H1 (cell line): ENCODE measurements at regions not wholly inside any gene's neighbourhood (a gene's known extent, or its start where the extent isn't known, plus 50 kb on each side); places are given as distances from the start of the nearest gene placed in this dataset.

ENCODE experiments used
- CHD7 ChIP-seq: fragments of 300-600 bp; sonication (generic); IDR thresholded peaks from 2 replicates; pipeline ENCODE4 v1.7.1; 2012; ENCODE audit warnings: low read length, moderate library complexity, mild to moderate bottlenecking, inconsistent platforms; ENCODE audit not compliant: insufficient replicate concordance
- FOSL1 ChIP-seq: IDR thresholded peaks from 2 replicates; pipeline ENCODE4 v1.6.1; 2011; ENCODE audit warnings: mild to moderate bottlenecking, low read depth, low read length, moderate library complexity; ENCODE audit not compliant: insufficient read depth
- KDM1A ChIP-seq: fragments of 200-600, 300-600 bp; sonication (generic); IDR thresholded peaks from 2 replicates; pipeline ENCODE4 v1.7.1; 2016; ENCODE audit warnings: mild to moderate bottlenecking, low read length, borderline replicate concordance
- RAD21 ChIP-seq, 2 experiments: IDR thresholded peaks in 1 of 2; conservative IDR thresholded peaks in 1 of 2; 2 replicates each; pipeline ENCODE4 v1.6.1; 2011; ENCODE audit warnings: low read depth in 2 of 2, low read length in 2 of 2, improper control_type of control experiment in 1 of 2, inconsistent platforms in 1 of 2, mild to moderate bottlenecking in 1 of 2, moderate library complexity in 1 of 2
- RBBP5 ChIP-seq: IDR thresholded peaks from 2 replicates; pipeline ENCODE4 v1.7.1; 2012; ENCODE audit warnings: low read depth, mild to moderate bottlenecking, inconsistent platforms, low read length, moderate library complexity, borderline replicate concordance
- RNF2 ChIP-seq: fragments of 200-900, 300-1000 bp; sonication (generic); IDR thresholded peaks from 2 replicates; pipeline ENCODE4 v1.7.1; 2016; ENCODE audit warnings: borderline replicate concordance, low read depth, mild to moderate bottlenecking, antibody characterized with exemption, low read length; ENCODE audit not compliant: poor library complexity, severe bottlenecking; ENCODE audit errors: missing control alignments
- SAP30 ChIP-seq: fragments of 300-600 bp; sonication (generic); IDR thresholded peaks from 2 replicates; pipeline ENCODE4 v1.7.1; 2012; ENCODE audit warnings: low read length, moderate library complexity, mild to moderate bottlenecking, inconsistent platforms; ENCODE audit not compliant: insufficient read depth, insufficient replicate concordance
- SP2 ChIP-seq: IDR thresholded peaks from 2 replicates; pipeline ENCODE4 v1.6.1; 2012; ENCODE audit warnings: mild to moderate bottlenecking, low read length, inconsistent platforms
- TF ChIP-seq, protein P1 (sequence below): IDR thresholded peaks from 2 replicates; pipeline ENCODE4 v1.6.1; 2011; ENCODE audit warnings: low read length, improper control_type of control experiment

DNA sequence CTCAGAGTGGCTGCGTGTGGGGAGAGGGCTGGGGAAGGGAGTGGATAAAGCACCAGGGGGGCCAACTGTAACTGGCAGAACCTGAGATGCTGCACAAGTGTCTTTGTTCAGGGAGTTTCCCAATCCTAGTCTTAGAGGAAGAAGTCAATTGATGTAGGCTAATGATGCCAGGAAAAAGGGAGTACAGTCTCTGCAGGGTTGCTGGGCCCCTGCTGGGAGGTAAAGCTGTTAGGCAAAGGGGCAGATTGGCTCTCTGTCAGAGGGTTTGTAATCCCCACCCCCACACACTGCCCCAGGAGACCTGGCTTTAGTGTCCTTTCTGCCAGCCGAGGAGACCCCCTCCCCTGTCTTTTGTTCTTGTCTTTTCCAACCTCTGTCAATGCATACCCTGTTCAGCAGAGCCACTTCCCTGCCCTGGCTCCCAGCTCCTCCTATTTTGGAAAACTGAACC is 178.4 kb downstream of the KCNA5 start (continued):
- TF ChIP-seq CHD7 (no peak), SP2 (no peak), SAP30 (no peak), RBBP5 (no peak), KDM1A (peak; percentile 75; the same call in 1 of the 2 replicates), RNF2 (no peak), RAD21 (IDR thresholded peaks at IDR 0.05 in 1 of 2, conservative IDR thresholded peaks at IDR 0.05 in 1 of 2; ENCODE audit: low read depth in 2 of 2, low read length in 2 of 2) (peak in 1 of 2 experiments; percentile 19; a peak in 1 of 4 replicates), FOSL1 (no peak)
- TF ChIP-seq, protein P1, sequence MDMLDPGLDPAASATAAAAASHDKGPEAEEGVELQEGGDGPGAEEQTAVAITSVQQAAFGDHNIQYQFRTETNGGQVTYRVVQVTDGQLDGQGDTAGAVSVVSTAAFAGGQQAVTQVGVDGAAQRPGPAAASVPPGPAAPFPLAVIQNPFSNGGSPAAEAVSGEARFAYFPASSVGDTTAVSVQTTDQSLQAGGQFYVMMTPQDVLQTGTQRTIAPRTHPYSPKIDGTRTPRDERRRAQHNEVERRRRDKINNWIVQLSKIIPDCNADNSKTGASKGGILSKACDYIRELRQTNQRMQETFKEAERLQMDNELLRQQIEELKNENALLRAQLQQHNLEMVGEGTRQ: no peak
